Lower leg skin (tissue), 4 donors: ENCODE measurements at regions not wholly inside any gene's neighbourhood (a gene's known extent, or its start where the extent isn't known, plus 50 kb on each side); places are given as distances from the start of the nearest gene placed in this dataset.

Experiments
- DNase-seq, 2 donors: peaks; one replicate each; pipeline ENCODE4 v3.0.0-alpha.2; 2019; ENCODE audit warnings: low spot score in 2 of 2
- H3K4me3 ChIP-seq: fragments of 200-600 bp; sonication (generic); 2 replicates; pipeline ENCODE4 v1.5.1; 2017; ENCODE audit warnings: mild to moderate bottlenecking, low read depth; ENCODE audit not compliant: poor library complexity, severe bottlenecking
- CTCF ChIP-seq, 3 donors: fragments of 450-650 bp; IDR thresholded peaks; one replicate each; pipeline ENCODE4 v1.5.1; 2016; ENCODE audit warnings: antibody characterized with exemption in 3 of 3, mild to moderate bottlenecking in 3 of 3, moderate library complexity in 2 of 3
- POLR2A ChIP-seq, 2 donors: fragments of 450-650 bp; IDR thresholded peaks; one replicate each; pipeline ENCODE4 v1.6.1; 2016 to 2017; ENCODE audit warnings: antibody characterized with exemption in 2 of 2, mild to moderate bottlenecking in 1 of 2, moderate library complexity in 1 of 2
- WGBS, 2 donors: methylation state at CpG; one replicate each; pipeline ENCODE4 v1.1.5; 2018; 5-methylcytosine and 5-hydroxymethylcytosine counted together
- intact Hi-C: fragments of 100-400 bp; cut with DNase I; formaldehyde crosslinking; loops from one replicate; pipeline ENCODE4 v1.15.0; 2023; ENCODE audit warnings: low total_unique reads

GRCh38 chr2:221635949-221636348 is 63.8 kb upstream of the EPHA4 start:
- DNase-seq = no peak
- intact Hi-C loops = no loop called here
- no peak overlapping the region for H3K4me3 ChIP-seq
- TF ChIP-seq POLR2A (IDR thresholded peaks at IDR 0.05) (no peak), CTCF (IDR thresholded peaks at IDR 0.05) (no peak)

GRCh38 chr2:221629468-221629867 is 57.4 kb upstream of the EPHA4 start:
- no peak for DNase-seq
- intact Hi-C loops = no loop called here
- WGBS, 2 donors = 76 to 83% methylated on average over 5 of the region's 5 CpGs

GRCh38 chr2:221624475-221624874 is 52.4 kb upstream of the EPHA4 start:
- TF ChIP-seq POLR2A (IDR thresholded peaks at IDR 0.05) (no peak), CTCF (IDR thresholded peaks at IDR 0.05) (no peak)
- DNase-seq = no peak
- 21 to 43% methylated on average over 1 of the region's 1 CpG for WGBS, 2 donors
- H3K4me3 ChIP-seq = no peak overlapping the region
- intact Hi-C loops = no loop called here

More at GRCh38 chr2:221629468-221629867, 57.4 kb upstream of the EPHA4 start:
- TF ChIP-seq CTCF (IDR thresholded peaks at IDR 0.05) (no peak), POLR2A (IDR thresholded peaks at IDR 0.05) (no peak)
- no peak overlapping the region for H3K4me3 ChIP-seq
